ENCODE measurements at regions not wholly inside any gene's neighbourhood (a gene's known extent, or its start where the extent isn't known, plus 50 kb on each side); places are given as distances from the start of the nearest gene placed in this dataset.
"Not testable (repeated sequence)": the region's sequence is repeated elsewhere in the genome, so short reads cannot be mapped to it uniquely, and the experiment has no call there.

- DNase-seq; H3K36me3 Mint-ChIP-seq (ENCODE audit: low read depth); H3K9me3 Mint-ChIP-seq; CTCF ChIA-PET; POLR2A ChIA-PET; H3K4me3 Mint-ChIP-seq; H3K4me1 Mint-ChIP-seq; H3K27ac Mint-ChIP-seq; H3K27me3 Mint-ChIP-seq: not testable (repeated sequence)
These were observed 118.0 kb upstream of the KCTD3 start for GRCh38 chr1:215449147-215449546.

- POLR2A ChIA-PET, result no interaction called here
- no peaks in the 10 kb centered on the region for H3K4me1 Mint-ChIP-seq
- no peaks in the 10 kb centered on the region for H3K36me3 Mint-ChIP-seq (ENCODE audit: low read depth)
- no peaks in the 10 kb centered on the region for H3K27me3 Mint-ChIP-seq
- no peak for DNase-seq
- CTCF ChIA-PET, result no interaction called here
- no peaks in the 10 kb centered on the region for H3K9me3 Mint-ChIP-seq
- no peak overlapping the region for H3K4me3 Mint-ChIP-seq
- H3K27ac Mint-ChIP-seq, result no peak overlapping the region
These were observed 113.7 kb upstream of the KCTD3 start for GRCh38 chr1:215453440-215453839.

- no peak overlapping the region for H3K4me3 Mint-ChIP-seq
- no peaks in the 10 kb centered on the region for H3K4me1 Mint-ChIP-seq
- CTCF ChIA-PET, result no interaction called here
These were observed 109.9 kb upstream of the KCTD3 start for GRCh38 chr1:215457213-215457612.

GRCh38 chr1:215458104-215458503 lies 109.0 kb upstream of the KCTD3 start:
- Mint-ChIP-seq H3K4me3 (no peak overlapping the region), H3K4me1 (no peaks in the 10 kb centered on the region), H3K36me3 (ENCODE audit: low read depth) (no peaks in the 10 kb centered on the region), H3K27ac (no peak overlapping the region), H3K27me3 (no peaks in the 10 kb centered on the region), H3K9me3 (no peaks in the 10 kb centered on the region)
- CTCF ChIA-PET, result no interaction called here
- POLR2A ChIA-PET, result no interaction called here
- DNase-seq, result no peak

More at GRCh38 chr1:215457213-215457612, 109.9 kb upstream of the KCTD3 start:
- no peaks in the 10 kb centered on the region for H3K27me3 Mint-ChIP-seq
- POLR2A ChIA-PET, result no interaction called here
- H3K27ac Mint-ChIP-seq, result no peak overlapping the region
- no peaks in the 10 kb centered on the region for H3K9me3 Mint-ChIP-seq
- no peak for DNase-seq
- no peaks in the 10 kb centered on the region for H3K36me3 Mint-ChIP-seq (ENCODE audit: low read depth)

GRCh38 chr1:215458562-215458961 lies 108.5 kb upstream of the KCTD3 start:
- H3K27ac Mint-ChIP-seq, result no peak overlapping the region
- H3K27me3 Mint-ChIP-seq, result no peaks in the 10 kb centered on the region
- H3K36me3 Mint-ChIP-seq (ENCODE audit: low read depth), result no peaks in the 10 kb centered on the region
- ChIA-PET POLR2A (no interaction called here), CTCF (no interaction called here)
- no peaks in the 10 kb centered on the region for H3K9me3 Mint-ChIP-seq
- H3K4me3 Mint-ChIP-seq, result no peak overlapping the region
- DNase-seq, result no peak
- H3K4me1 Mint-ChIP-seq, result no peaks in the 10 kb centered on the region

- ChIA-PET POLR2A (no interaction called here), CTCF (no interaction called here)
- Mint-ChIP-seq H3K27me3 (no peaks in the 10 kb centered on the region), H3K4me3 (no peak overlapping the region), H3K9me3 (no peaks in the 10 kb centered on the region), H3K36me3 (ENCODE audit: low read depth) (no peaks in the 10 kb centered on the region), H3K4me1 (no peaks in the 10 kb centered on the region), H3K27ac (no peak overlapping the region)
- no peak for DNase-seq
These were observed 108.0 kb upstream of the KCTD3 start for GRCh38 chr1:215459136-215459535.

GRCh38 chr1:215466361-215466760 lies 100.7 kb upstream of the KCTD3 start:
- H3K36me3 Mint-ChIP-seq (ENCODE audit: low read depth), result no peaks in the 10 kb centered on the region
- H3K27ac Mint-ChIP-seq, result no peak overlapping the region
- CTCF ChIA-PET, result no interaction called here
- H3K4me3 Mint-ChIP-seq, result no peak overlapping the region
- DNase-seq, result no peak
- H3K27me3 Mint-ChIP-seq, result no peaks in the 10 kb centered on the region
- H3K4me1 Mint-ChIP-seq, result no peaks in the 10 kb centered on the region
- no peaks in the 10 kb centered on the region for H3K9me3 Mint-ChIP-seq
- POLR2A ChIA-PET, result no interaction called here

- POLR2A ChIA-PET, result no interaction called here
- H3K27me3 Mint-ChIP-seq, result peaks cover 2% of the 10 kb centered on the region
These were observed 95.6 kb upstream of the KCTD3 start for GRCh38 chr1:215471463-215471862.

GRCh38 chr1:215472723-215473122 lies 94.4 kb upstream of the KCTD3 start:
- Mint-ChIP-seq H3K4me1 (no peaks in the 10 kb centered on the region), H3K27me3 (peaks cover 2% of the 10 kb centered on the region), H3K4me3 (no peak overlapping the region), H3K9me3 (no peaks in the 10 kb centered on the region), H3K27ac (no peak overlapping the region), H3K36me3 (ENCODE audit: low read depth) (no peaks in the 10 kb centered on the region)
- ChIA-PET CTCF (no interaction called here), POLR2A (no interaction called here)
- DNase-seq, result no peak

More at GRCh38 chr1:215471463-215471862, 95.6 kb upstream of the KCTD3 start:
- no peaks in the 10 kb centered on the region for H3K9me3 Mint-ChIP-seq
- no peak overlapping the region for H3K4me3 Mint-ChIP-seq
- no peak for DNase-seq
- CTCF ChIA-PET, result no interaction called here
- H3K36me3 Mint-ChIP-seq (ENCODE audit: low read depth), result no peaks in the 10 kb centered on the region
- no peaks in the 10 kb centered on the region for H3K4me1 Mint-ChIP-seq
- H3K27ac Mint-ChIP-seq, result no peak overlapping the region

GRCh38 chr1:215473943-215474342 lies 93.2 kb upstream of the KCTD3 start:
- DNase-seq, result no peak
- ChIA-PET CTCF (no interaction called here), POLR2A (no interaction called here)
- Mint-ChIP-seq H3K4me3 (no peak overlapping the region), H3K36me3 (ENCODE audit: low read depth) (no peaks in the 10 kb centered on the region), H3K9me3 (no peaks in the 10 kb centered on the region), H3K27me3 (peaks cover 2% of the 10 kb centered on the region), H3K27ac (no peak overlapping the region), H3K4me1 (no peaks in the 10 kb centered on the region)

- ChIA-PET CTCF (no interaction called here), POLR2A (no interaction called here)
- no peaks in the 10 kb centered on the region for H3K36me3 Mint-ChIP-seq (ENCODE audit: low read depth)
- no peak overlapping the region for H3K27ac Mint-ChIP-seq
- H3K27me3 Mint-ChIP-seq, result peaks cover 2% of the 10 kb centered on the region
- DNase-seq, result no peak
- H3K9me3 Mint-ChIP-seq, result no peaks in the 10 kb centered on the region
- H3K4me1 Mint-ChIP-seq, result no peaks in the 10 kb centered on the region
- H3K4me3 Mint-ChIP-seq, result no peak overlapping the region
These were observed 92.2 kb upstream of the KCTD3 start for GRCh38 chr1:215474940-215475339.

- no peak overlapping the region for H3K27ac Mint-ChIP-seq
- ChIA-PET POLR2A (no interaction called here), CTCF (no interaction called here)
These were observed 91.2 kb upstream of the KCTD3 start for GRCh38 chr1:215475796-215476481.

GRCh38 chr1:215476541-215476940 lies 90.6 kb upstream of the KCTD3 start:
- Mint-ChIP-seq H3K4me3 (no peak overlapping the region), H3K27me3 (peaks cover 2% of the 10 kb centered on the region), H3K27ac (no peak overlapping the region), H3K9me3 (no peaks in the 10 kb centered on the region), H3K4me1 (no peaks in the 10 kb centered on the region), H3K36me3 (ENCODE audit: low read depth) (no peaks in the 10 kb centered on the region)
- POLR2A ChIA-PET, result no interaction called here
- DNase-seq, result no peak
- CTCF ChIA-PET, result no interaction called here

More at GRCh38 chr1:215475796-215476481, 91.2 kb upstream of the KCTD3 start:
- H3K36me3 Mint-ChIP-seq (ENCODE audit: low read depth), result no peaks in the 10 kb centered on the region
- H3K9me3 Mint-ChIP-seq, result no peaks in the 10 kb centered on the region
- H3K4me3 Mint-ChIP-seq, result no peak overlapping the region
- no peak for DNase-seq
- peaks cover 2% of the 10 kb centered on the region for H3K27me3 Mint-ChIP-seq
- no peaks in the 10 kb centered on the region for H3K4me1 Mint-ChIP-seq

GRCh38 chr1:215477632-215478031 lies 89.5 kb upstream of the KCTD3 start:
- CTCF ChIA-PET, result no interaction called here
- Mint-ChIP-seq H3K4me3 (no peak overlapping the region), H3K9me3 (no peaks in the 10 kb centered on the region), H3K27ac (no peak overlapping the region), H3K36me3 (ENCODE audit: low read depth) (no peaks in the 10 kb centered on the region), H3K27me3 (no peaks in the 10 kb centered on the region), H3K4me1 (no peaks in the 10 kb centered on the region)
- no peak for DNase-seq
- POLR2A ChIA-PET, result no interaction called here
